AG04450 (cell line): ENCODE measurements at regions not wholly inside any gene's neighbourhood (a gene's known extent, or its start where the extent isn't known, plus 50 kb on each side); places are given as distances from the start of the nearest gene placed in this dataset.

Experiments
- CTCF ChIA-PET: fragments of 300-600, 350-600 bp; formaldehyde crosslinking; extraction: SDS; loops from one replicate; lab custom pipeline; 2022; ENCODE audit warnings: antibody characterized with exemption, inconsistent platforms; lab: Charles Lee
- POLR2A ChIA-PET: fragments of 350-600 bp; formaldehyde crosslinking; extraction: SDS; loops from one replicate; lab custom pipeline; 2021; ENCODE audit warnings: antibody characterized with exemption, inconsistent platforms; lab: Yijun Ruan, JAX
- DNase-seq: peaks from one replicate; pipeline ENCODE4 v3.0.0-alpha.2; 2011; ENCODE audit warnings: low read depth, low spot score
- H3K27ac ChIP-seq: one replicate; pipeline ENCODE4 v1.5.1; 2012; ENCODE audit warnings: low read depth, low read length, control low read depth
- H3K27me3 ChIP-seq: one replicate; pipeline ENCODE4 v1.6.0; 2012; ENCODE audit warnings: low read length; ENCODE audit not compliant: control insufficient read depth, insufficient read depth
- H3K4me3 ChIP-seq: 2 replicates; pipeline ENCODE4 v1.5.1; 2011; ENCODE audit warnings: mild to moderate bottlenecking, low read depth, low read length, control low read depth
- H3K9me3 ChIP-seq: 2 replicates; pipeline ENCODE4 v1.5.1; 2012; ENCODE audit warnings: low read length; ENCODE audit not compliant: control insufficient read depth, insufficient read depth
- TF ChIP-seq, protein P1 (sequence below): IDR thresholded peaks from 2 replicates; pipeline ENCODE4 v1.5.1; 2011; ENCODE audit warnings: low read depth, low read length, control low read depth, inconsistent platforms

DNA sequence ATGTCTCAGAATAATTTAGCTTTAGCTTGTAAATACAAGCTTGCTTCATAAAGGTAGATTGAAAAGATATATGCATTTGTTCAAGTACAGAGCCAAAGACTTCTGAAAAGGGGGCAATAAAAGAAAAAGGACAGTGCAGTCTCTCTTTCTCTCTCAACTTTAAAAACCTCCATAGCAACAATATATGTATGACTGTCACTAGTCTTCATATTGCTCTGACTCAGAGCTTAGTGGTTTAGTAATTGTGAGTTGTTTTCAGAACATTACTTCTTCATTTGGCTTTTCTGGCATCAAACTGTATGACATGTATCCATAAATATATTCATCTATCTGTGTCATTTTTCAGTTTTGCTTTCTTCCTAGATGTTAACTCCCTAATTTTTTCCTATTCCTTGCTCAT lies 194.6 kb upstream of the KIF2A start:
- no peak for DNase-seq

DNA sequence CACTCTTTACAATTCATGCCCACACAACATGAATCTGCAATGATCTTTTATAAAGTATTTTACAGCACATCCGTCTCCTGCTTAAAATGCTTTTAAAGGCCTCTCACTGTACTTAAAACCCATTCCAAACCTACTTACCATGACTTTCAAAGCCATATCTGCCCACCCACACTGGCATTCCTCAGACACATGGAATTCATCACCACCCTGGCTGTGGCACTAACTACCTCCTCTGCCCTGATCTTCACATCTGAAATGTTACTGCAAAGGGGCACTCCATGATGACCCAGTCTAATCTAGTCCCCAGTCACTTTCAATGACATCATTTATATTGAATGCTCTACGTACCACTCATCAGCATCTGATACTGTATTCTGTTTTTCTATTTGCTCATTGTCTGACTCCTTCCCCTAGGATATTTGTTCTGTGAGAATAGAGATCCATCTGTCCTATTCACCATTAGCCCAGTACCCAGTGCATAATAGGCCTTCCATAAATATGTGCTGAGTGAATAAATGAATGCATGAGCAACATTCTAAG lies 193.2 kb upstream of the KIF2A start:
- Histone ChIP-seq H3K27ac (no peak overlapping the region), H3K27me3 (no peaks in the 10 kb centered on the region), H3K9me3 (no peaks in the 10 kb centered on the region), H3K4me3 (no peak overlapping the region)
- no peak for DNase-seq
- CTCF ChIA-PET, result no interaction called here
- POLR2A ChIA-PET, result no interaction called here
- TF ChIP-seq, protein P1, sequence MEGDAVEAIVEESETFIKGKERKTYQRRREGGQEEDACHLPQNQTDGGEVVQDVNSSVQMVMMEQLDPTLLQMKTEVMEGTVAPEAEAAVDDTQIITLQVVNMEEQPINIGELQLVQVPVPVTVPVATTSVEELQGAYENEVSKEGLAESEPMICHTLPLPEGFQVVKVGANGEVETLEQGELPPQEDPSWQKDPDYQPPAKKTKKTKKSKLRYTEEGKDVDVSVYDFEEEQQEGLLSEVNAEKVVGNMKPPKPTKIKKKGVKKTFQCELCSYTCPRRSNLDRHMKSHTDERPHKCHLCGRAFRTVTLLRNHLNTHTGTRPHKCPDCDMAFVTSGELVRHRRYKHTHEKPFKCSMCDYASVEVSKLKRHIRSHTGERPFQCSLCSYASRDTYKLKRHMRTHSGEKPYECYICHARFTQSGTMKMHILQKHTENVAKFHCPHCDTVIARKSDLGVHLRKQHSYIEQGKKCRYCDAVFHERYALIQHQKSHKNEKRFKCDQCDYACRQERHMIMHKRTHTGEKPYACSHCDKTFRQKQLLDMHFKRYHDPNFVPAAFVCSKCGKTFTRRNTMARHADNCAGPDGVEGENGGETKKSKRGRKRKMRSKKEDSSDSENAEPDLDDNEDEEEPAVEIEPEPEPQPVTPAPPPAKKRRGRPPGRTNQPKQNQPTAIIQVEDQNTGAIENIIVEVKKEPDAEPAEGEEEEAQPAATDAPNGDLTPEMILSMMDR, result no peak

More for the DNA sequence above, 194.6 kb upstream of the KIF2A start:
- no peak overlapping the region for H3K4me3 ChIP-seq
- H3K9me3 ChIP-seq, result no peaks in the 10 kb centered on the region
- ChIA-PET CTCF (no interaction called here), POLR2A (no interaction called here)
- no peak overlapping the region for H3K27ac ChIP-seq
- TF ChIP-seq, protein P1, result no peak
- no peaks in the 10 kb centered on the region for H3K27me3 ChIP-seq

DNA sequence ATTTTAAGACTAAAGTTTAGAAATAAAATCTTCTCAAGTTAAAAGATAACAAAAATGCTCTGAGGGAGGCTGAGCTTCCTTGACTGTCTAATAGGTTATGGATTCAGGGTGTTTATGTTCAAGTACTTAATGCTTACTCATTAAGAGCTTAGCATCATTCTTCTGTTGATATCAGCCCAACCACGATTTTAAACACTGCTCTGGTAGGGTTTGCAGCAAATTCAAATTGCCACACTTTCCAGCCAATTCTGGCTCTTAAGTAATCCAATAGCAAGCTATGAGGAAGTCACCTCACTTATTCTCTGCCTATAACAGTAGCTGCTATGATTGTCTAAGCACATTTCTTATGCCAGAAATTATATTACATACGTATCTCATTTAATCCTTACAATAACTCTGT lies 191.0 kb upstream of the KIF2A start:
- Histone ChIP-seq H3K27ac (no peak overlapping the region), H3K9me3 (no peaks in the 10 kb centered on the region), H3K4me3 (no peak overlapping the region), H3K27me3 (no peaks in the 10 kb centered on the region)
- TF ChIP-seq, protein P1, result no peak
- CTCF ChIA-PET, result no interaction called here
- POLR2A ChIA-PET, result no interaction called here
- DNase-seq, result no peak

DNA sequence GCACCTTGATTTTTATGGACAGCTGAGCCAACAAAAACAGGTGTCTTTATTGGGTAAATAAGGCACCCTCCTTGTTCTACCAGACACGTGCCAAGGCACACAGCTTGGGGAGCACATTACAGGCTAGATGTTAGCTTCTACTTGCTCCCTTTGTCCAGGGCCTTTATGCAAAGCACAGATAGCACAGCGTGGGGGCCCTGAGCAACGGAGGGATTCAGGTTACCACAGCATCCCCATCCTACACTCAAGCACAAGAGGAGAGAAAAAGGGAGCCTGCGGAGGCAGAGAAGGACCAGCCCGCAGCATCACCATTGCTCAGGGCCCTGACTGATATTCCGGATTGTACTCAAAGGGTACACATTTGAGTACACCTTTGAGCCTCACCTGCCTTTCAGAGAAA lies 181.7 kb upstream of the KIF2A start:
- CTCF ChIA-PET, result no interaction called here
- no peak overlapping the region for H3K27ac ChIP-seq
- POLR2A ChIA-PET, result no interaction called here
- H3K27me3 ChIP-seq, result no peaks in the 10 kb centered on the region
- TF ChIP-seq, protein P1, result no peak
- no peak overlapping the region for H3K4me3 ChIP-seq
- DNase-seq, result no peak
- H3K9me3 ChIP-seq, result no peaks in the 10 kb centered on the region

DNA sequence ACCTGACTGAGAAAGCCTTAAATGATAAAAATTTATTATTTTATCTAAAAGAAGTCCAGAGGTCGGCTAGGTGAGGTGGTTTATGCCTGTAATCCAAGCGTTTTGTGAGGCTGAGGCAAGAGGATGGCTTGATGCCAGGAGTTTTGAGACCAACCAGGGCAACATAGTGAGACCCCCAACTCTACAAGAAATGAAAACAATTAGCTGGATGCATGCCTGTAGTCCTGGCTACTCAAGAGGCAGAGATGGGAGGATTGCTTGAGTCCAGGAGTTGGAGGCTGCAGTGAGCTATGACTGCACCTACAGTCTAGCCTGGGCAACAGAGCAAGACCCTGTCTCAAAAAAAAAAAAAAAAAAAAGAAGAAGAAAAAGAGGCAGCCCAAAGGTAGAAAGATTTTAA lies 179.9 kb upstream of the KIF2A start:
- CTCF ChIA-PET, result no interaction called here

More for the DNA sequence above, 179.9 kb upstream of the KIF2A start:
- no peak overlapping the region for H3K27ac ChIP-seq
- POLR2A ChIA-PET, result no interaction called here
- H3K9me3 ChIP-seq, result no peaks in the 10 kb centered on the region
- no peak overlapping the region for H3K4me3 ChIP-seq
- TF ChIP-seq, protein P1, result no peak
- no peaks in the 10 kb centered on the region for H3K27me3 ChIP-seq
- no peak for DNase-seq
